Upper lobe of left lung (tissue), 6 donors: ENCODE measurements at regions not wholly inside any gene's neighbourhood (a gene's known extent, or its start where the extent isn't known, plus 50 kb on each side); places are given as distances from the start of the nearest gene placed in this dataset.

Experiments
- ATAC-seq, 2 donors: fragments of 200-7000 bp; cut with Tn5 transposase; one replicate each; pipeline ENCODE4 v1.9.1; 2022; ENCODE audit warnings: mild to moderate bottlenecking in 2 of 2, moderate library complexity in 2 of 2; ENCODE audit not compliant: low FRiP score in 2 of 2
- DNase-seq, 2 donors: peaks; one replicate each; pipeline ENCODE4 v3.0.0-alpha.2; 2019 to 2020
- H3K27ac ChIP-seq, 4 donors: fragments of 200-600 bp; sonication (generic); one replicate each; pipeline ENCODE4 v1.5.1; 2016 to 2019
- H3K27me3 ChIP-seq, 4 donors: fragments of 200-600 bp; sonication (generic); one replicate each; pipeline ENCODE4 v1.5.1; 2017 to 2019
- H3K36me3 ChIP-seq, 4 donors: fragments of 200-600 bp; sonication (generic); one replicate each; pipeline ENCODE4 v1.5.1; 2016 to 2019
- H3K4me1 ChIP-seq, 4 donors: fragments of 200-600 bp; sonication (generic); one replicate each; pipeline ENCODE4 v1.5.1; 2018 to 2019
- H3K4me3 ChIP-seq, 4 donors: fragments of 200-600 bp; sonication (generic); one replicate each; pipeline ENCODE4 v1.5.1; 2017 to 2019; ENCODE audit warnings: mild to moderate bottlenecking in 2 of 4, moderate library complexity in 1 of 4
- H3K9me3 ChIP-seq, 4 donors: fragments of 200-600 bp; sonication (generic); one replicate each; pipeline ENCODE4 v1.5.1; 2018 to 2019
- CTCF ChIP-seq, 6 experiments: fragments of 450-650 bp in 4 of 6; fragments of 200-600 bp in 2 of 6; sonication (generic) in 2 of 6; IDR thresholded peaks; one replicate each; pipeline ENCODE4 v1.5.1; 2016 to 2019; ENCODE audit warnings: antibody characterized with exemption in 6 of 6
- EP300 ChIP-seq, 4 donors: sonication (generic); formaldehyde crosslinking; IDR thresholded peaks; one replicate each; pipeline ENCODE4 v1.5.1; 2017; ENCODE audit warnings: antibody characterized with exemption in 4 of 4, control low read depth in 2 of 4
- POLR2A ChIP-seq, 4 donors: fragments of 450-650 bp; IDR thresholded peaks; one replicate each; pipeline ENCODE4 v1.5.1; 2016 to 2017; ENCODE audit warnings: antibody characterized with exemption in 4 of 4, mild to moderate bottlenecking in 2 of 4
- POLR2AphosphoS5 ChIP-seq, 2 donors: sonication (generic); formaldehyde crosslinking; IDR thresholded peaks; one replicate each; pipeline ENCODE4 v1.5.1; 2017; ENCODE audit warnings: antibody characterized with exemption in 2 of 2
- WGBS, 2 donors: methylation state at CpG; one replicate each; pipeline ENCODE4 v1.1.5; 2017 to 2018; 5-methylcytosine and 5-hydroxymethylcytosine counted together
- donor health status: DM: no; HTN: no; CAD: no; lungs with moderate emphysema.
- donor health status: DM: no; HTN: yes; CAD: no; lungs with severe emphysema.

GRCh38 chr20:43345676-43346075 lies 112.0 kb upstream of the SRSF6 start:
- Histone ChIP-seq H3K27ac (no peak overlapping the region), H3K4me1 (no peaks in the 10 kb centered on the region), H3K36me3 (no peaks in the 10 kb centered on the region), H3K27me3 (no peaks in the 10 kb centered on the region), H3K9me3 (peaks cover 0 to 13% (median 2%) of the 10 kb centered on the region in 4 donors), H3K4me3 (no peak overlapping the region)
- no peak for ATAC-seq
- TF ChIP-seq EP300 (IDR thresholded peaks at IDR 0.05) (no peak), POLR2A (IDR thresholded peaks at IDR 0.05) (no peak), CTCF (IDR thresholded peaks at IDR 0.05) (no peak), POLR2AphosphoS5 (IDR thresholded peaks at IDR 0.05) (no peak)
- no peak for DNase-seq
- WGBS, 2 donors, result 70 to 78% methylated on average over 8 of the region's 8 CpGs

DNA sequence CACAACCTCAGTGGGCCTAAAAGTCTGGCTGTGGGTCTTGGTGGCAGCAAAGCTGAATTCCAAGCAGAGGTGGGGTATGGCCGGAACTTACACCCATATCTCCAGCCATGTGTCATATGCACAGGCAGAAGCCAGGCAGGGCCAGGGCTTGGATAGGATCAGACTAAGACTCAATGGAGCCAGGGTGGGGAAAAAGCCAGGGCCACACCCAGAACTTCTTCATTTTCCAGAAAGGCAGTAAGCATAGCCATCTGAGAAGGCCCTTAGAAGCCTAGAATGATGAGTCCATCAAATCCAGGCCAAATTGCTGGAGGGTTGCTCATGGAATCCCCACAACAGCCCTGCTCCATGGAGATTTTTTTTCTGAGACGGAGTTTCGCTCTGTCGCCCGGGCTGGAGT lies 116.2 kb upstream of the SRSF6 start:
- WGBS, 2 donors, result 76 to 81% methylated on average over 4 to 5 of the region's 5 CpGs
- Histone ChIP-seq H3K27ac (no peak overlapping the region), H3K4me1 (no peaks in the 10 kb centered on the region), H3K27me3 (no peaks in the 10 kb centered on the region), H3K4me3 (no peak overlapping the region), H3K9me3 (peaks cover 0 to 13% (median 2%) of the 10 kb centered on the region in 4 donors), H3K36me3 (no peaks in the 10 kb centered on the region)
- ATAC-seq, result peak in 1 of 2 donors; percentile 36
- DNase-seq, result no peak
- TF ChIP-seq CTCF (IDR thresholded peaks at IDR 0.05) (no peak), POLR2AphosphoS5 (IDR thresholded peaks at IDR 0.05) (no peak), POLR2A (IDR thresholded peaks at IDR 0.05) (no peak), EP300 (IDR thresholded peaks at IDR 0.05) (no peak)

DNA sequence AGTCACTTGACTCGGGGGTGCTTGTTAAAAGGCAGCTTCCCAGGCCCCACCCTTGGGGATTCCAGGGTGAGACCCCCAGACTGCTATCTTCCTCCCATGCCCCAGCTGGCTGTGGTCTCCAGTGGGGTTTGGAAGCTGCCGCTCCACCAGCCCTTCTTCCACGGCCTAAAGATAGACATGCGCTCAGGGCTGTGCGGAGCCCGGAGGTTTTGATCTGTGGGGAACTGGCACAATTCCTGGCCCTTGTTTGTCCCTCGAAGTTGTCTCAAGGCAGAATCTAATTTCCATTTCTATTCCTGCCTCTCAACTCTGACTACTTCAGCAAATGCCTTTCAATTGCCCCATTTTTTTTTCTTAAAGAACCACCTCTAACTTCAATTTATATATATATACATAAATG lies 120.7 kb upstream of the SRSF6 start:
- H3K4me3 ChIP-seq, result no peak overlapping the region
- no peak for TF ChIP-seq POLR2AphosphoS5 (IDR thresholded peaks at IDR 0.05)
- no peak for TF ChIP-seq EP300 (IDR thresholded peaks at IDR 0.05)
- TF ChIP-seq POLR2A (IDR thresholded peaks at IDR 0.05), result no peak
- no peak for TF ChIP-seq CTCF (IDR thresholded peaks at IDR 0.05)
- H3K9me3 ChIP-seq, result peaks cover 0 to 29% (median 18%) of the 10 kb centered on the region in 4 donors
- DNase-seq, result no peak
- no peak overlapping the region for H3K27ac ChIP-seq
- no peak for ATAC-seq
- no peaks in the 10 kb centered on the region for H3K27me3 ChIP-seq
- H3K36me3 ChIP-seq, result no peaks in the 10 kb centered on the region
- H3K4me1 ChIP-seq, result no peaks in the 10 kb centered on the region
- 82 to 88% methylated on average over 7 of the region's 7 CpGs for WGBS, 2 donors

DNA sequence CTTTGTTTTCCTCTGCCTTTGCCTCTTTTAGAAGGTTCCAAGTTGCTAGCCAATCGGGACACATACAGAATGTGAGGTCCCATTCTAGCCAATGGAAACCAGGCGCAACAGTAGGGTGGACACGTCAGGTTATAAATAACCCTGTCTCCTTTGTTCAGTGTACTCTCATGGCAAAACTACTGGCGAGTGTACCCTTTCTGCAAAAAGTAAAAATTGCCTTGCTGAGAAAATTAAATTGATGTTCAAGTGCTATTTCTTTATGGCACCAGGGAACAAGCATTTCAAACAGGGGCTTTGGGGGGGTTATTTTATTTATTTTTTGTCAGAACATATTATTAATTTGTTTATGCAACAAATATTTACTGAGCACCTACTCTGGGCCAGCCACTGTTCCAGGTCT lies 123.6 kb upstream of the SRSF6 start:
- Histone ChIP-seq H3K27me3 (no peaks in the 10 kb centered on the region), H3K36me3 (no peaks in the 10 kb centered on the region), H3K4me1 (no peaks in the 10 kb centered on the region), H3K27ac (no peak overlapping the region), H3K9me3 (peaks cover 0 to 29% (median 18%) of the 10 kb centered on the region in 4 donors), H3K4me3 (no peak overlapping the region)
- 69 to 82% methylated on average over 4 of the region's 4 CpGs for WGBS, 2 donors
- no peak for TF ChIP-seq EP300 (IDR thresholded peaks at IDR 0.05)
- no peak for TF ChIP-seq CTCF (IDR thresholded peaks at IDR 0.05)
- TF ChIP-seq POLR2A (IDR thresholded peaks at IDR 0.05), result no peak
- no peak for TF ChIP-seq POLR2AphosphoS5 (IDR thresholded peaks at IDR 0.05)
- DNase-seq (no peak), ATAC-seq (no peak)

DNA sequence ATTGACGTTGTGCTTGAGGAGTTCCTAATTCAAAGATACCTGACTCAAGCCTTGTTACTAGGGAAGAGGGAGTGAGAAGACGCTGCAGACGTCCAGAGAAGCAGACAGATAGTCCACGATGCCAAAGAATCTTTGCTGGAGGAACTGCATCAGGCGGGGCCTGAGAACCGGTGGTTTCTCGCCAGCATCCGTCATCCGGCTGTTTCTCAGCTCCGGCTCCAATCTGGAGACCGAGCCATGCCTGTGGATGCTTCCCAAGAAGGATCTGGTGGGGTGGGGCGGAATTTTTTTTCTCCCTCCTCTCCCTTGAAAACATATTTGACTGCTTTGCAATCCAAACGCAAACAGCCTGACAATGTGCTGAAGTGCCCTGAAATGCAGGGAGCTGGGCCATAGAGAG lies 125.8 kb upstream of the SRSF6 start:
- Histone ChIP-seq H3K27me3 (no peaks in the 10 kb centered on the region), H3K4me1 (no peaks in the 10 kb centered on the region), H3K4me3 (no peak overlapping the region), H3K36me3 (no peaks in the 10 kb centered on the region), H3K27ac (no peak overlapping the region), H3K9me3 (peaks cover 0 to 29% (median 18%) of the 10 kb centered on the region in 4 donors)
- no peak for DNase-seq
- WGBS, 2 donors, result 72 to 77% methylated on average over 13 of the region's 13 CpGs
- peak in 1 of 2 donors; percentile 93 for ATAC-seq
- TF ChIP-seq POLR2AphosphoS5 (IDR thresholded peaks at IDR 0.05) (no peak), EP300 (IDR thresholded peaks at IDR 0.05) (no peak), POLR2A (IDR thresholded peaks at IDR 0.05) (no peak), CTCF (IDR thresholded peaks at IDR 0.05) (no peak)
